ENCODE measurements at regions not wholly inside any gene's neighbourhood (a gene's known extent, or its start where the extent isn't known, plus 50 kb on each side); places are given as distances from the start of the nearest gene placed in this dataset.

DNA sequence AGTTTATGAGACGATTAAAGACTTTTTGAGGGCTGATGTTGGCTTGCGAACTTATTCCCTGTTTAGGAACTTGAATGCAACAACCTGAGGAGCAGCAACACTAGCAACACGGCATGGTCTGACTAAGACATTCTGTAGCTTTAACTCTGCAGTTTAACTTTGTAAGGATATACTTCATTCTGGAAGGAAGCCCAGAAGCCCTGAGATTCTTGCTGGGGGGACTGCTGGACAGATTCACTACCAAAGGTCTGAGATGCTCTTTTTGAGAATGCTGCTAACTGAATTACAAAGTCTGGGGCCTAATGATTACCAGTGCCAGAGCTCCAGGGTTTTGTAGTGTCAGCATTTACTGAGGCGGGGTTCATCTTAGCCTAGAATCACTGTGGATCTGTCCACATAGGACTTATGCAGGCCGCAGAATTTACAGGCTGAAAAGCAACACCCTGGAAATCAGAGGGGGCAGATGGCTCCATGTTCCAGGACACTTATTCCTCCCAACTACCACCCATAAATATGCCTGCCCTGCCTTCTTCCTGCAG lies 537.1 kb upstream of the CDH18 start:
- no peak for DNase-seq

DNA sequence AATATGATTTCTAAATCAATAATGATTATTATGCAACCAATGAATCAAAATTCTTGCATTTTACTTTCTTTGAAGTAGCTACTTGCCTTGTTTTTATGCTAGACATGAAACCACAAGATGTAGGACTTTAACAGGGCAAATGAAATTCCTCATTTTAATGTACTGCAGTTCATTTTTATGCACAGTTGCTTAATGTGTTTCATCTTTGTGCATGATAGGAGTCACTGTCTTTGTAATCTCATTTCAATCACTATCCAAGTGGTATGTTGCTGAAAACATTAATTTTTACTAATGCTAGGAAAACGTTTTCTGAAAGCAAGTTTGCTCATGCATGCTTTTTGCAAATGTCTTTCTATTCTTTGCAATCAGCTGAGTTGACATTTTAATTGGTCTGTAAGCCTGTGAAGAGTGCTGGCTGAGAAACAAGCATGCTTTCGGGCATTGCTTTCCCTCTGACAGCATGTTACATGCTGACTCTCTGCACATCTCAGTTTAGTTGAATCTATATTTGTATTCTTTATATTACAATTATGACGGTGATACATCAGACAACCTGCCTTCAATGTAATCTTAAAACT lies 535.0 kb upstream of the CDH18 start:
- no peak for DNase-seq

DNA sequence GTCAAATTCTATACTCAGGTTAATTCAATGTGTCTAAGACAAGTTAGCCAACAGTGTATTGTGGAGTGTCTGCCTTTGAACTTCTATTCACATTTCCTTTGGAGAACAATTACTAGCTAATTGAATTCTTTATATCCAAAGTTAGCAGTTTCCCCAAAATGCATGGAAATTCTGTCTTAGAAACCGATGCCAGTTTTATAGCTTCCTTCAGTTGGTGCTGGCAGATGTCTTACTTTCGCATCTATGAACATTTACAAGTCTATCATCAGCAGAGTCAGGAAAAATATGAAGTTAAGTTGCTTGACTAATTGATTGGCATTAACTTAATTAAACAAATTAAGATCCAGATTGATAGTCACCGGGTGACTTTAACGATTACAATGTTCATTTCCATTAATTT lies 527.6 kb upstream of the CDH18 start:
- DNase-seq: no peak

DNA sequence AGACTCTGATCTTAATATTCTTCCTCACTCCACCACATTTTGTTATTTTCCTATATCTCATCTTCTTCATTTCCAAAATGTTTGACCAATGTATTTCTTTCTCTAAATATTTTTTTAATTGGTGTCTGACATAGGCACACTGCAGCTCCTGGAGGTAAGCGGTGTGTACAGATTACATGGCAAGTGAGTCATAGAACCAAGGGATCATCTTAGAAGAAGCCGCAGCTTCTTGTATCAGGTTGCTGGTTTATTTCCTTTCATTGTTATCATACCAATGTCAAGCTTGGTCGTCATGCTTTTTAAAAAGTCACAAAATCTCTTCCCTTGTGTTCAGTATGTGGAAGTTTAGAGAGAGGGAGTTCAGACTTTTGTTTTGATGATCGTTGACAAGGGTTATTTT lies 526.1 kb upstream of the CDH18 start:
- no peak for DNase-seq

DNA sequence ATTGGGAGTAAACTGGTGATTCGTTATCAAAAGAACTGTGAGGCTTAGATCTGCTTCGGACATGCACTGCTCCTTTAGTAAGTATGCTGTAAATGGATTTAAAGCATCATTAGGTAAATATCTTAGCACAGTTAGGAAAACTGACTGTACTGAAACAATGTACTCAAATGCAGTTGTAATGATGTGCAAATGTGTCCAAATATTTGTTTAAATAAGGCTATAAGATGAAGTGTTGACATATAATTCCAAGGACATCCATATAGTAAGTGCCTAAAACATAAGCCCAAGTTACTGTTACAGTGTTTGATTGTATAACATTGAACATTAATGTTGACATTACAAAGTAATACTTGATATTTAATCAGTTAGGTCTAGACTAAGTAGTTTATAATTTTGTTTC lies 512.5 kb upstream of the CDH18 start:
- no peak for DNase-seq

DNA sequence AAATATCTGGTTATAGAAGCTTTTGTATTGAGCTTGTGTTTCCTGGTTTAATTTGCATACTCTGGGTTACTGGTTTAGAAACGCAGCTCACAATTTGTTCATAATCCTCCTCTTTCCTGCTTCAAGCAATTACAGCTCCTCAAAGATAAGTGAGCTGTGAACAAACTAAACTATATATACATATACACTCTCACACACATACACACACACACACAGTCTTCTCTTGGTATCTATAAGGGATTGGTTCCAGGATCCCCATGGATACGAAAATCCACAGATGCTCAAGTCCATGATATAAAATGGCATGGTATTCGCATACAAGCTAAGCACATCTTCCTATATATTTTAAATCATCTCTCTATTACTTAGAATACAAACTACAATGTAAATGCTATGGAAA lies 510.9 kb upstream of the CDH18 start:
- DNase-seq: no peak

DNA sequence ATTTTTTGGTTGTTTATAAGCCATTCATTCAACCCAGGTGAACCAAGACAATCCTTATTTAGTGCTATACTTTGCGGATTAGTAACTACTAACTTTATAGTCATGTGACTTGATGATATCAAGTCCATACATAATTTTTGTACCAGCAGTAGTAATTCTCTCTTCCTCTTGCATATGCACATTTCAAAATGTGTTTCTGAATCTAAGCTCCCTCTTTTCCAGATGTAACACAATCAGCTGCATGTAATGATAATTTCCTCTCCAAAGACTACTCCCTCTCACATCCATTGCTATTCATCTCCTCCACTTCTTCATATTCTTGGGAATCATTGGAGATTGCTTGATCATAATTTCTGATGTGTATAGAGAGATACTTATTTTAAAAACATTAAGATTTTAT lies 510.1 kb upstream of the CDH18 start:
- DNase-seq: no peak

DNA sequence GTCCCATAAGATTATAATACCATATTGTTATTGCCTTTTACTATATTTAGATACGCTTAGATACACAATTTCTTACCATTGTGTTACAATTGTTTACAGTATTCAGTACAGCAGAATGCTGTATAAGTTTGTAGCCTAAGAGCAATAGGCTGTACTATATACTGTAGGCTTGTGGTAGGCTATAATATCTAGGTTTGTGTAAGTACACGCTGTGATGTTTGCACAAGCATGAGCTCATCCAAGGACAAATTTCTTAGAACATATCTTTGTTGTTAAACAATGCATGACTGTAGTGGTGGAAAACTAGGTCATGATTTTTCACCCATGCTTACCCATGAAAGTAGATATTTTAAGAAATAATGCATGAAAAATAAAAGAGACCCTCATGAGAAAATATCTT lies 509.4 kb upstream of the CDH18 start:
- no peak for DNase-seq

DNA sequence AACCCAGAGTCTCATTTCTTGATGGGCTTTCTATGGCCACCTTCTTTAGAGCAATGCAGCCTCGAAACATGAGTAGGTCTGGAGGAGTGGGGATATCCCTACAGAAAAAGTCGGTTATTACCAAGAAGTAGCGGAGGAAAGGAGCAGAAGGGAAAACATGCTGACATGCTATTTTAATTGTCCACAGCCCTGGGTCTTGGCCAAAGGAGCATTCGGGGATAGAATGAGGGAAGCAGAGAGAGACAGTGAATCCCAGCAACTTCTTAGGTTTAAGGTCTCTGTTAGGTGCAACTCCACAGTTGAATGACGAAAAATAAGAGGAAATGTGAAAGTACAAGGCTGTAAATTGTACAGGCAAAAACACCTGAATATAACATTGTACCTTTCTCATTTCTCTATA lies 506.7 kb upstream of the CDH18 start:
- DNase-seq: no peak

DNA sequence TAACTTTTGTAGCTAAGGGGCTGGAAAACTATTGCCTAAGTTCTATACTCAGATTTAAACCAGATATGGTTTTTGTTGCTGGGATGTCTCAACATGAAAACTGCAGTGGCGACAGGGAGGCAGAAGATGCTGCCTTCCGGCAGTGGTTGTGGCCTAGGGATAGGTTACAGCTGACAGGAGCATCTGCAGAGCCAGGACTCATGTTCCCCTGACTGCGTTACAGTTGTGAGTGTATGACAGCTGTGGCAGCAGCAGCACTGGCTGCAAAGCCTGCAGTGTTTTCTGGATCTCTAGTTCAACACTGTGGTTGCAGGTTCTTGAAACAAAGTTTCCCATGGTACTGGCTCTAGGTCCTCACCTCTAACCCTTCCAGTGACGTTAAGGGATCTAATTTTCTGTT lies 498.8 kb upstream of the CDH18 start:
- no peak for DNase-seq

DNA sequence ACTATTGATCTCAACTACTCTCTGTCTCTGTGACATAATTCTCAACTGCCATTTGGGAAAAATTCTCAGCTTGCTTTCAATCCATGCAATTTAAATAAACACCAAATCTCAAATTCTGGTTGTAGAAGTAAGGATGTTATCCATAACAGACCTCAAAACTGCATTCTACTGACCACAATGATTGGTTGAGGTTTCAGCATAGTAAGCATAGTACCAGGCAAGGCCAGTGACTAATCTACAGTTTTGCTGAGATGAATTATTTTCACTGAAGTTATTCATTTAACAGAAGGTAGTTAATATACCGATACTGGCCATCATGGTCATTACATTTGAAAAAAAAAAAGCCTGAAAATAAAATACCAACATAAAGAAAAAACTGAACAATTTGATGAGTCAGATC lies 488.0 kb upstream of the CDH18 start:
- DNase-seq: no peak

DNA sequence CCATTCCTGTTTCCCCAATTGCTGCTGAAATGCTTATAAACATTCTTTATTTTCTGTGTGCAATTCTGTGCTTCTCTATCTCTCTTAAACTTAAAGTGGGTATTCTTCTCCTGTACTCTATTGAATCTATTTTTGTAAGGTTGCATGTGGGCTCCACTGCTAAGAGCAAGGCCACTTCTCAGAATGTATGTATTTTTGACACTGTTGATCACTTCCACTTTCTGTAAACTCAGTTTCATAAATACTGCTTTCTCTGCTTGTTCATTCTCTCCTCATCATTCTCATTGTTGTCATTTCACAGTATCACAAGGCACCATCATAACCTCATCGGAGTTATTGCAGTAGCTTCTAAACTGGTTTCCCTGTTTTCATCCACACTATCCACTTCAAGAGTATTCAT lies 483.0 kb upstream of the CDH18 start:
- no peak for DNase-seq

DNA sequence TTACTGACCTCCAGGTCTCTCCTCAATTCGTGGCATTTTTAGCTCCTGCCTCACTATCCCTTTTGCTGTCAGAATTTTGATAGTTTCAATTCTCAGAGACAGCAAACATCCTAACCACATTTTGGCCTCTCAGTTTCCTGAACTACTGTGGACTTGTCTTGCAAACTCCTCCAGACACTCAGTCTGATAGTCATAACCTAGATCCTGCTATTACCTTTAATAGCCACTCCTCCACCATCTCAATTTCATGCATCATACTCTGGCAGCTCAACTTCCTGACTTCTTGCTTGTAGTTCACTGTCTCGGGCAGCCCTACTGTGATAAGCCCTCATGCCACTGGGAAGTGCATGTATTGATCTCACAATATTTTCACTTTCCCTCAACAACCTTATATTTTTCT lies 481.8 kb upstream of the CDH18 start:
- no peak for DNase-seq

DNA sequence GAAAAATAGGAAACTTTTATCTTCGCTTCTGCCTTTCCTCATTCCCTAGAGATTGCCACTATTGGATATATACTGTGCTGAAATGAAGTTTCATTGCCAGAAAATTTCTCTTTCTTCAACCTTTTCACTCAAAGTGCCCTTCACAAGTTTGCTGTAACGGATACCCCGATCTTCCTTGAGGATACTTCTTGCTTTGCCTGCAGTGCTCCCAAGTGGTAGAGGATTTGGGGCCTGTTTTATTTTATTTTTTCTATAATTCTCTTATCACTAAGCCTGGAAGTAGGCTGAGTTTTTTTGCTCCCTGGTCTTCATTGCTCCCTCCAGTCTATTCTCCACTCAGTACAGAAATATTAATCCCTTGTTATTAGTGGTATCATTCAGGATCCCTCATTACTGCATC lies 481.4 kb upstream of the CDH18 start:
- no peak for DNase-seq

DNA sequence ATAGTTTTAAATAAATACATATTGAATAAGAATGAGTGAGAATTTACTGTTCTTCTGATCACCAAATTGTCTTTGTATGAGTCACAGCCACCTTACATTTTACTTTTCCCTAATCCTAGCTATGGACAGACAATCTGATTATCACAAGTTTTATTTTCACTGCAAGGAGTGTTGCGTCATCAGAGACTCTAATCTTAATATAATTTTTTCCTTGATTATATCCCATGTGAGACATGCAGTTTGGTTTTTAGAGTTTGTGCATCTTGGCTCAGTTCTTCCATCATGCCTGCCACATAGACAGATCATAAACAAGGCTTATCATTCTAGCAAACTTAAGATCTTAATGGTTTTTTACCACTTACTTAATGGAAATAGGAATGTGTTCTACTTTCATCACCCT lies 478.5 kb upstream of the CDH18 start:
- DNase-seq: no peak

DNA sequence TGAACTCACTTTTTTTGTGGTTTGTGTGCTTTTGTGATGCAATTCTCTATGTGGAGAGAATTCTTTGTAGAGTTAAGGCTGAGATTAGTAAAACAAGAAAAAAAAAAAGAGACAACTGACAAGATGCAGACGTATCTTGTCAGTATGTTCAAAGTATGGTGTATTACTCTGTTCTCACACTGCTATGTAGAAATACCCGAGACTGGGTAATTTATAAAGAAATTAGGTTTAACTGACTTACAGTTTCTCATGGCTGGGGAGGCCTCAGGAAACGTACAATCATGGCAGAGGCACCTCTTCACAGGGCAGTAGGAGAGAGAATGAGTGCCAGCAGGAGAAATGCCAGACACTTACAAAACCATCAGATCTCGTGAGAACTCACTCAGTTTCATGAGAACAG lies 475.2 kb upstream of the CDH18 start:
- no peak for DNase-seq

DNA sequence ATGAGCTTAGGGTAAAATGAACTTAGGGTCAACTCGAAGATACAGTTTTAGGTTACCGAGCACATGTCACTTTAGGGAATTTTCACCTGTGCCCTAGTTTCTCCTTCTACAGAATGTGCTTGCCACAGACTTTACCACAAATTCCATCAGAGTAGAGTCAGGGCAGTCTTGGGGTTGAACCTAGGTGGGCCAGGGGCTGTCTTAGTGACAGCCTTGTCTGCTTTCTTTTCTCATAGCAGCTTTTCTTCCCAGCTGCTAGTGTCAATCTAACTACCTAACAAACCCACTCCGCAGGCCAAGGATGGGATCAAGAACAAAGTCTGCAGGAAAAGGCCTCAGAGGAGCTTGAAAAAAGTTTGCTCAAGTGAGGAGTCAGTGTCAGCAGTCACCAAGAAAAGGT lies 458.1 kb upstream of the CDH18 start:
- DNase-seq: no peak

DNA sequence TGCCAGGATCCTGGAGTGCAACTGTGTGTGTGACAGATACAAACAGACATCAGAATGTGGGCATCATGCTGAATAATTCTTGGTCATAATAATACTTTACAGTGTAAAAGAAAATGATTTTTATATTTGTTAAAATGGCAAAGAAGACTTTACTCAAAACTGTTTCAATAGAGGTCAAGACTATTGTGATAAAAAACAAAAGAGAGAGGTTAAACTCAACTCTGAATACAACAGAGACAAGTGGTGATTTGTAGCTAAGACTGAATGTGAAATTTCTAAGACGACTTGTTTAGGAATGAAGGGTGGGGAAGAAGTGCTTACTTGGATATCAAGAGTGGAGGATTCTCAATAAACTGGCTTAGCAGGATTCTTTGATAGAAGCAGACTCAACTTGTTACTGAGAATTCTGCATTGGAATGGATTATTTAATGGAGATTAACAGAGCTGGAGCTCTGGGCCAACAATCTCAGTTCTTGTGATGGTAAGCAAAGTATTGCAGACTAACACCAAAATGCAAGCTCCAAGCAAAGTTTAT lies 457.4 kb upstream of the CDH18 start:
- no peak for DNase-seq

DNA sequence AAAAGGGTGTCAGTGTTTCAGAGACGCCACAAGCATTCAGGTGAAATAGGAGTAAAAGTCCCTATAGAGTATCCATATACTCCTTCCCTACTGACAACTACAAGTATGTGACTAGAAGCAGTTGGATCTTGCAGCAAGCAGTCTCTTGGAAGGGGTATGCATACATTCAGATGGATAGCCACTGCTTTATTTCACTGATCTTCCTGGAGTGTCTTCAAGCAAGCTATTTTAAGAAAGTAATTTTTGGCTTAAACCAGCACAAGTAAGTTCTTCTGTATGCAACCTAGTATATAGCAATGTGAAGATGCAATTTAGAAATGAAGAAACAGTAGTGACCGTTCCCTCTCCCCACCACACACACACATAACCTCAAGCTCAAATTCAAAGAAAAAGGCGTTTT lies 446.8 kb upstream of the CDH18 start:
- no peak for DNase-seq

DNA sequence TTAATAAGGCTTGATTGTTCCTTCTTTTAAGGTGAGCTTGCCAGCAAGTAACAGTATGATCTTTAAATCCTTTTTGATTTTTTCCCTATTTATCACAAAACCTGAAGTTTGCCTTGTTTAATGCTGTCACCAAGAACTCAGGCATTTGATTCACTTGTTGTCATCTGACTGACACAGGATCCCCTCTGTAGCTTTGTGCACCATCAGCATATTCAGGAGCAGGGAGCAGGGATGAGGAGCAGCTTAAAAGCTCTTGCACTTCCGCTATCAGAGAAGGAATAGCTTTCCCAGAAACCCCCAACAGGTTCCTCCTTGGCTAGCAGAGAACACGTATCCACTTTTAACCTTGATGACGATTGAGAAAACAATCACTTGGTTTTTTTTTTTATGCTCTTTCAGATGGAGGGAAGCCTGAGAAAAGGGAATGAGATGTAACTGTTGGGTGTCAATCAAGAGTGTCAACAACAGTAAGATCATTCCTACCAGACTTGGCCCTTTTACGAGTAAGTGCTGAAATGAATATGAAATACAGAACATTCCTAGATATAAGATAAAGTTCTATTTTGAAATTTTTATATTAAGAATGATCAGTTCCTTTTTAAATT lies 433.1 kb upstream of the CDH18 start:
- no peak for DNase-seq

All from NCI-H1092 (cell line).